HCT116 (cell line): ENCODE measurements at regions not wholly inside any gene's neighbourhood (a gene's known extent, or its start where the extent isn't known, plus 50 kb on each side); places are given as distances from the start of the nearest gene placed in this dataset.

Experiments used
- ATAC-seq: fragments of 200-7000 bp; cut with Tn5 transposase; 2 replicates; pipeline ENCODE4 v1.9.1; 2020; ENCODE audit warnings: mild to moderate bottlenecking, moderate library complexity
- BruUV-seq: library from RNA; stranded (reverse); fragments of 400-500 nt; replicated peaks from 2 replicates; lab custom pipeline; 2021; lab: Mats Ljungman, UMichigan
- CTCF ChIA-PET: fragments of 300-600 bp; sonication (Branson Sonifier 250); formaldehyde crosslinking; loops from one replicate; lab custom pipeline; 2021; ENCODE audit warnings: antibody characterized with exemption; lab: Charles Lee
- POLR2A ChIA-PET: fragments of 300-600, 350-600 bp; sonication (Branson Sonifier 250); formaldehyde crosslinking; loops from one replicate; lab custom pipeline; 2021; ENCODE audit warnings: antibody characterized with exemption; lab: Charles Lee
- RAD21 ChIA-PET, 2 experiments: fragments of 300-600 bp; sonication (Branson Sonifier 250); formaldehyde crosslinking; loops; one replicate each; lab custom pipeline; 2023; ENCODE audit warnings: low total read pairs in 2 of 2; ENCODE audit not compliant: uncharacterized antibody in 2 of 2, unreplicated experiment in 2 of 2, low non-redundant PET in 1 of 2; lab: Charles Lee
- DNase-seq: peaks from one replicate; pipeline ENCODE4 v3.0.0-alpha.2; 2010; ENCODE audit warnings: low read depth, low spot score
- H2AFZ ChIP-seq: fragments of 200-600 bp; shearing (Covaris generic), sonication (generic); 2 replicates; pipeline ENCODE4 v1.6.1; 2017; ENCODE audit warnings: low read depth, mixed run types, mixed read lengths, antibody characterized with exemption, low read length; ENCODE audit not compliant: poor library complexity, severe bottlenecking
- H3K27ac ChIP-seq: 2 replicates; pipeline ENCODE4 v1.5.1; 2012; ENCODE audit warnings: low read depth, low read length
- H3K27me3 ChIP-seq: fragments of 200-600 bp; sonication (generic); 2 replicates; pipeline ENCODE4 v1.6.1; 2016; ENCODE audit warnings: mixed run types, low read length, mixed read lengths; ENCODE audit not compliant: insufficient read depth
- H3K36me3 ChIP-seq, 2 experiments: fragments of 200-500 bp in 1 of 2; fragments of 200-600 bp in 1 of 2; sonication (Bioruptor generic) in 1 of 2; sonication (generic) in 1 of 2; 2 replicates each; pipeline versions ENCODE4 v1.5.1 to v1.6.1; 2014 to 2016; ENCODE audit warnings: low read length in 2 of 2, inconsistent platforms in 1 of 2, mixed read lengths in 1 of 2, mixed run types in 1 of 2; ENCODE audit not compliant: insufficient read depth in 2 of 2, control insufficient read depth in 1 of 2
- H3K4me1 ChIP-seq, 2 experiments: fragments of 200-600 bp in 1 of 2; sonication (generic) in 1 of 2; 2 replicates each; pipeline versions ENCODE4 v1.5.1 to v1.6.1; 2012 to 2017; ENCODE audit warnings: low read length in 2 of 2, inconsistent platforms in 1 of 2, mild to moderate bottlenecking in 1 of 2, mixed read lengths in 1 of 2, mixed run types in 1 of 2, moderate library complexity in 1 of 2; ENCODE audit not compliant: insufficient read depth in 2 of 2, control insufficient read depth in 1 of 2
- H3K4me2 ChIP-seq: fragments of 200-600 bp; sonication (generic); 2 replicates; pipeline ENCODE4 v1.6.1; 2017; ENCODE audit warnings: mixed run types, low read length, mixed read lengths
- H3K4me3 ChIP-seq, 2 experiments: fragments of 200-600 bp in 1 of 2; sonication (generic) in 1 of 2; replicated peaks in 1 of 2; 2 replicates each; pipeline ENCODE4 v1.5.1; 2011 to 2016; ENCODE audit warnings: low read length in 2 of 2, control low read depth in 1 of 2, low read depth in 1 of 2, mild to moderate bottlenecking in 1 of 2, mixed read lengths in 1 of 2, mixed run types in 1 of 2
- H3K79me2 ChIP-seq: fragments of 200-600 bp; sonication (generic); 2 replicates; pipeline ENCODE4 v1.6.1; 2017; ENCODE audit warnings: mild to moderate bottlenecking, mixed run types, low read length, moderate library complexity, mixed read lengths; ENCODE audit not compliant: insufficient read depth
- H3K9ac ChIP-seq: fragments of 200-600 bp; sonication (generic); 2 replicates; pipeline ENCODE4 v1.6.1; 2016; ENCODE audit warnings: low read length, mixed read lengths
- H3K9me2 ChIP-seq: fragments of 200-600 bp; sonication (generic), shearing (Covaris generic); 2 replicates; pipeline ENCODE4 v1.6.1; 2017; ENCODE audit warnings: mixed run types, mild to moderate bottlenecking, moderate library complexity; ENCODE audit not compliant: insufficient read depth
- H3K9me3 ChIP-seq, 2 experiments: fragments of 200-500 bp in 1 of 2; fragments of 200-600 bp in 1 of 2; sonication (Bioruptor generic) in 1 of 2; sonication (generic) in 1 of 2; 2 replicates each; pipeline ENCODE4 v1.6.1; 2014 to 2017; ENCODE audit warnings: low read length in 2 of 2, mixed read lengths in 2 of 2, inconsistent platforms in 1 of 2, low read depth in 1 of 2, mild to moderate bottlenecking in 1 of 2, mixed run types in 1 of 2, moderate library complexity in 1 of 2; ENCODE audit not compliant: control insufficient read depth in 1 of 2, insufficient read depth in 1 of 2
- H4K20me1 ChIP-seq: fragments of 200-600 bp; sonication (generic), shearing (Covaris generic); 2 replicates; pipeline ENCODE4 v1.6.1; 2017; ENCODE audit warnings: mixed run types, mild to moderate bottlenecking, moderate library complexity; ENCODE audit not compliant: insufficient read depth
- CBX3 ChIP-seq: IDR thresholded peaks from 2 replicates; pipeline ENCODE4 v1.6.1; 2012; ENCODE audit warnings: low read depth
- CEBPB ChIP-seq: IDR thresholded peaks from 2 replicates; pipeline ENCODE4 v1.6.1; 2012; ENCODE audit warnings: low read depth
- CTCF ChIP-seq, 3 experiments: fragments of 200-600 bp in 1 of 3; sonication (generic) in 1 of 3; IDR thresholded peaks in 2 of 3; conservative IDR thresholded peaks in 1 of 3; 2 replicates each; pipeline ENCODE4 v1.5.1; 2012 to 2017; ENCODE audit warnings: low read depth in 2 of 3, low read length in 2 of 3, antibody characterized with exemption in 1 of 3, borderline replicate concordance in 1 of 3, control low read depth in 1 of 3, mild to moderate bottlenecking in 1 of 3, mixed read lengths in 1 of 3, mixed run types in 1 of 3, moderate library complexity in 1 of 3; ENCODE audit not compliant: insufficient read depth in 1 of 3
- EGR1 ChIP-seq: IDR thresholded peaks from 2 replicates; pipeline ENCODE4 v1.6.1; 2012; ENCODE audit warnings: low read depth
- ELF1 ChIP-seq: IDR thresholded peaks from 2 replicates; pipeline ENCODE4 v1.6.1; 2012; ENCODE audit warnings: low read depth, borderline replicate concordance
- EZH2 ChIP-seq: fragments of 200-600 bp; sonication (generic); IDR thresholded peaks from 2 replicates; pipeline ENCODE4 v1.6.1; 2017; ENCODE audit warnings: antibody characterized with exemption, mixed run types
- FOSL1 ChIP-seq: IDR thresholded peaks from 2 replicates; pipeline ENCODE4 v1.6.1; 2012; ENCODE audit warnings: low read depth
- POLR2A ChIP-seq: IDR thresholded peaks from 2 replicates; pipeline ENCODE4 v1.7.0; 2011; ENCODE audit warnings: borderline replicate concordance; ENCODE audit not compliant: insufficient read depth, insufficient read length; ENCODE audit errors: extremely low read depth
- POLR2AphosphoS5 ChIP-seq: IDR thresholded peaks from 2 replicates; pipeline ENCODE4 v1.6.1; 2011; ENCODE audit warnings: mild to moderate bottlenecking, low read depth, low read length, moderate library complexity
- RAD21 ChIP-seq: IDR thresholded peaks from 2 replicates; pipeline ENCODE4 v1.6.1; 2012; ENCODE audit warnings: low read depth, mild to moderate bottlenecking
- REST ChIP-seq: IDR thresholded peaks from 2 replicates; pipeline ENCODE4 v1.6.1; 2012; ENCODE audit warnings: low read depth
- SIN3A ChIP-seq: IDR thresholded peaks from 2 replicates; pipeline ENCODE4 v1.6.1; 2012; ENCODE audit warnings: low read depth
- SP1 ChIP-seq: IDR thresholded peaks from 2 replicates; pipeline ENCODE4 v1.6.1; 2012; ENCODE audit warnings: low read depth
- SRF ChIP-seq: IDR thresholded peaks from 2 replicates; pipeline ENCODE4 v1.6.1; 2012; ENCODE audit warnings: low read depth
- TCF7L2 ChIP-seq: IDR thresholded peaks from 2 replicates; pipeline ENCODE4 v1.7.0; 2011; ENCODE audit warnings: borderline replicate concordance, inconsistent platforms; ENCODE audit not compliant: insufficient read depth, insufficient read length; ENCODE audit errors: extremely low read depth
- YY1 ChIP-seq: IDR thresholded peaks from 2 replicates; pipeline ENCODE4 v1.6.1; 2011; ENCODE audit warnings: low read length, low read depth, moderate library complexity, mild to moderate bottlenecking; ENCODE audit not compliant: insufficient replicate concordance; ENCODE audit errors: extremely low read depth
- intact Hi-C: fragments of 100-400 bp; cut with micrococcal nuclease; formaldehyde crosslinking; loops from 2 replicates; pipeline ENCODE4 v1.10.0; 2022

- TF ChIP-seq CTCF (IDR thresholded peaks at IDR 0.05 in 2 of 3, conservative IDR thresholded peaks at IDR 0.05 in 1 of 3; ENCODE audit: borderline replicate concordance in 1 of 3, insufficient read depth in 1 of 3, low read depth in 2 of 3, low read length in 2 of 3) (no peak), SIN3A (no peak), POLR2AphosphoS5 (no peak), YY1 (no peak), TCF7L2 (no peak)
Measured at GRCh38 chr2:18722101-18722500, 132.7 kb upstream of the NT5C1B start (continued).

GRCh38 chr2:18721038-18721922 is 131.9 kb upstream of the NT5C1B start:
- ATAC-seq (no peak), DNase-seq (no peak)
- no peak overlapping the region for H3K4me3 ChIP-seq
- H3K79me2 ChIP-seq, result no peaks in the 10 kb centered on the region
- H3K27ac ChIP-seq, result no peak overlapping the region
- no peak overlapping the region for H3K4me2 ChIP-seq
- BruUV-seq, result no TSS peak
- H3K9ac ChIP-seq, result no peak overlapping the region
- H4K20me1 ChIP-seq, result no peaks in the 10 kb centered on the region
- ChIA-PET CTCF (no interaction called here), POLR2A (no interaction called here), RAD21 (no interaction called here)
- no peaks in the 10 kb centered on the region for H3K4me1 ChIP-seq
- H3K9me3 ChIP-seq, result no peaks in the 10 kb centered on the region
- H3K9me2 ChIP-seq, result no peaks in the 10 kb centered on the region
- TF ChIP-seq TCF7L2 (no peak), SRF (no peak), FOSL1 (no peak), RAD21 (no peak), REST (no peak), SP1 (no peak), EGR1 (no peak), SIN3A (no peak), EZH2 (no peak), POLR2AphosphoS5 (no peak), CEBPB (no peak), POLR2A (no peak), ELF1 (no peak), CBX3 (no peak)
- H3K27me3 ChIP-seq, result 0 out of 2 replicates have a peak, but pooled peaks cover 8% of the 10 kb centered on the region
- H3K36me3 ChIP-seq, result no peaks in the 10 kb centered on the region
- H2AFZ ChIP-seq, result no peak overlapping the region
- intact Hi-C loops, result no loop called here
